Stimulated activated memory B cell treated with anti-CD40 and anti-IgM and Interleukin-4, amounts not matched to agents 10 μg/mL and 1 μg/mL and 100 μg/mL, for 72 hours (primary cell): ENCODE measurements at regions not wholly inside any gene's neighbourhood (a gene's known extent, or its start where the extent isn't known, plus 50 kb on each side); places are given as distances from the start of the nearest gene placed in this dataset.
"Not testable (repeated sequence)": the region's sequence is repeated elsewhere in the genome, so short reads cannot be mapped to it uniquely, and the experiment has no call there.

Experiments
- ATAC-seq: fragments of 150-1000 bp; cut with Tn5 transposase; 2 replicates; pipeline ENCODE4 v1.10.0; 2021
- H3K27ac Mint-ChIP-seq: one replicate; pipeline ENCODE4 v1.8.0; 2022; ENCODE audit warnings: mild to moderate bottlenecking, mixed read lengths
- H3K27me3 Mint-ChIP-seq: one replicate; pipeline ENCODE4 v1.8.0; 2022; ENCODE audit warnings: mixed read lengths
- H3K36me3 Mint-ChIP-seq: one replicate; pipeline ENCODE4 v1.8.0; 2022; ENCODE audit warnings: mixed read lengths
- H3K4me1 Mint-ChIP-seq: one replicate; pipeline ENCODE4 v1.8.0; 2022; ENCODE audit warnings: mixed read lengths
- H3K4me3 Mint-ChIP-seq: one replicate; pipeline ENCODE4 v1.8.0; 2022; ENCODE audit warnings: mild to moderate bottlenecking, moderate library complexity, mixed read lengths
- H3K9me3 Mint-ChIP-seq: one replicate; pipeline ENCODE4 v1.8.0; 2022; ENCODE audit warnings: mixed read lengths

GRCh38 chr9:34907044-34907443 lies 51.0 kb upstream of the PHF24 start:
- Mint-ChIP-seq H3K9me3 (no peaks in the 10 kb centered on the region), H3K4me1 (no peaks in the 10 kb centered on the region), H3K4me3 (no peak overlapping the region), H3K27ac (no peak overlapping the region), H3K36me3 (no peaks in the 10 kb centered on the region), H3K27me3 (peaks cover 44% of the 10 kb centered on the region)
- ATAC-seq, result no peak

- no peak overlapping the region for H3K4me3 Mint-ChIP-seq
- H3K27ac Mint-ChIP-seq, result no peak overlapping the region
- H3K36me3 Mint-ChIP-seq, result no peaks in the 10 kb centered on the region
- H3K9me3 Mint-ChIP-seq, result no peaks in the 10 kb centered on the region
- peak; percentile 94 for ATAC-seq
- peaks cover 32% of the 10 kb centered on the region for H3K27me3 Mint-ChIP-seq
- H3K4me1 Mint-ChIP-seq, result no peaks in the 10 kb centered on the region
Observed at GRCh38 chr9:34899535-34900158, 58.4 kb upstream of the PHF24 start.

GRCh38 chr9:34898846-34899245 lies 59.2 kb upstream of the PHF24 start:
- Mint-ChIP-seq H3K27me3 (peaks cover 39% of the 10 kb centered on the region), H3K27ac (no peak overlapping the region), H3K9me3 (no peaks in the 10 kb centered on the region), H3K36me3 (no peaks in the 10 kb centered on the region), H3K4me1 (no peaks in the 10 kb centered on the region), H3K4me3 (no peak overlapping the region)
- no peak for ATAC-seq

GRCh38 chr9:34896112-34896511 lies 62.0 kb upstream of the PHF24 start:
- peaks cover 62% of the 10 kb centered on the region for H3K27me3 Mint-ChIP-seq
- no peaks in the 10 kb centered on the region for H3K9me3 Mint-ChIP-seq
- H3K4me1 Mint-ChIP-seq, result no peaks in the 10 kb centered on the region
- H3K27ac Mint-ChIP-seq, result no peak overlapping the region
- ATAC-seq, result no peak
- H3K36me3 Mint-ChIP-seq, result no peaks in the 10 kb centered on the region
- no peak overlapping the region for H3K4me3 Mint-ChIP-seq

- Mint-ChIP-seq H3K27ac (no peak overlapping the region), H3K4me1 (no peaks in the 10 kb centered on the region), H3K9me3 (no peaks in the 10 kb centered on the region), H3K36me3 (no peaks in the 10 kb centered on the region), H3K4me3 (no peak overlapping the region), H3K27me3 (peaks cover 44% of the 10 kb centered on the region)
- no peak for ATAC-seq
Observed at GRCh38 chr9:34892886-34893285, 65.2 kb upstream of the PHF24 start.

- ATAC-seq, result no peak
- Mint-ChIP-seq H3K36me3 (no peaks in the 10 kb centered on the region), H3K4me3 (no peak overlapping the region), H3K27me3 (peaks cover 38% of the 10 kb centered on the region), H3K27ac (no peak overlapping the region), H3K4me1 (no peaks in the 10 kb centered on the region), H3K9me3 (no peaks in the 10 kb centered on the region)
Observed at GRCh38 chr9:34891386-34891785, 66.7 kb upstream of the PHF24 start.

GRCh38 chr9:34887841-34888240 lies 70.2 kb upstream of the PHF24 start:
- H3K4me3 Mint-ChIP-seq, result no peak overlapping the region

GRCh38 chr9:34884747-34885189 lies 73.3 kb upstream of the PHF24 start:
- Mint-ChIP-seq H3K9me3 (no peaks in the 10 kb centered on the region), H3K4me3 (no peak overlapping the region), H3K4me1 (no peaks in the 10 kb centered on the region), H3K36me3 (no peaks in the 10 kb centered on the region), H3K27ac (no peak overlapping the region), H3K27me3 (no peaks in the 10 kb centered on the region)
- peak; percentile 92 for ATAC-seq

More at GRCh38 chr9:34887841-34888240, 70.2 kb upstream of the PHF24 start:
- Mint-ChIP-seq H3K9me3 (no peaks in the 10 kb centered on the region), H3K4me1 (no peaks in the 10 kb centered on the region), H3K27ac (no peak overlapping the region), H3K36me3 (no peaks in the 10 kb centered on the region), H3K27me3 (peaks cover 13% of the 10 kb centered on the region)
- ATAC-seq, result no peak

GRCh38 chr9:34876096-34876495 lies 82.0 kb upstream of the PHF24 start:
- Mint-ChIP-seq H3K27ac (no peak overlapping the region), H3K4me1 (no peaks in the 10 kb centered on the region), H3K4me3 (no peak overlapping the region), H3K9me3 (peaks cover 2% of the 10 kb centered on the region), H3K27me3 (peaks cover 24% of the 10 kb centered on the region), H3K36me3 (no peaks in the 10 kb centered on the region)
- ATAC-seq, result no peak

- H3K36me3 Mint-ChIP-seq, result no peaks in the 10 kb centered on the region
- H3K4me3 Mint-ChIP-seq, result no peak overlapping the region
- H3K9me3 Mint-ChIP-seq, result peaks cover 2% of the 10 kb centered on the region
- H3K27me3 Mint-ChIP-seq, result peaks cover 23% of the 10 kb centered on the region
- H3K4me1 Mint-ChIP-seq, result no peaks in the 10 kb centered on the region
- no peak for ATAC-seq
- H3K27ac Mint-ChIP-seq, result no peak overlapping the region
Observed at GRCh38 chr9:34869390-34869789, 88.7 kb upstream of the PHF24 start.

GRCh38 chr9:34866614-34867013 lies 91.5 kb upstream of the PHF24 start:
- no peak overlapping the region for H3K27ac Mint-ChIP-seq
- no peaks in the 10 kb centered on the region for H3K4me1 Mint-ChIP-seq
- H3K9me3 Mint-ChIP-seq, result peaks cover 7% of the 10 kb centered on the region
- H3K4me3 Mint-ChIP-seq, result no peak overlapping the region
- peaks cover 27% of the 10 kb centered on the region for H3K27me3 Mint-ChIP-seq
- H3K36me3 Mint-ChIP-seq, result no peaks in the 10 kb centered on the region
- ATAC-seq, result no peak

- Mint-ChIP-seq H3K4me1 (no peaks in the 10 kb centered on the region), H3K36me3 (no peaks in the 10 kb centered on the region), H3K27me3 (peaks cover 27% of the 10 kb centered on the region), H3K9me3 (peaks cover 7% of the 10 kb centered on the region), H3K27ac (no peak overlapping the region), H3K4me3 (no peak overlapping the region)
- no peak for ATAC-seq
Observed at GRCh38 chr9:34863426-34863825, 94.7 kb upstream of the PHF24 start.

- ATAC-seq, result no peak
- no peak overlapping the region for H3K27ac Mint-ChIP-seq
- no peak overlapping the region for H3K4me3 Mint-ChIP-seq
- H3K4me1 Mint-ChIP-seq, result no peaks in the 10 kb centered on the region
- peaks cover 25% of the 10 kb centered on the region for H3K27me3 Mint-ChIP-seq
- H3K9me3 Mint-ChIP-seq, result peaks cover 11% of the 10 kb centered on the region
- peaks cover 4% of the 10 kb centered on the region for H3K36me3 Mint-ChIP-seq
Observed at GRCh38 chr9:34862836-34863235, 95.2 kb upstream of the PHF24 start.

GRCh38 chr9:34862043-34862442 lies 96.0 kb upstream of the PHF24 start:
- Mint-ChIP-seq H3K4me1 (no peaks in the 10 kb centered on the region), H3K4me3 (no peak overlapping the region), H3K27ac (no peak overlapping the region), H3K36me3 (peaks cover 4% of the 10 kb centered on the region), H3K9me3 (peaks cover 11% of the 10 kb centered on the region), H3K27me3 (peaks cover 25% of the 10 kb centered on the region)
- ATAC-seq, result no peak

- H3K4me3 Mint-ChIP-seq, ATAC-seq, H3K4me1 Mint-ChIP-seq, H3K27ac Mint-ChIP-seq, H3K9me3 Mint-ChIP-seq, H3K36me3 Mint-ChIP-seq: not testable (repeated sequence)
- H3K27me3 Mint-ChIP-seq, result peaks cover 33% of the 10 kb centered on the region
Observed at GRCh38 chr9:34855016-34855415, 103.1 kb upstream of the PHF24 start.

GRCh38 chr9:34830068-34830467 lies 120.1 kb upstream of the CCL21 start:
- Mint-ChIP-seq H3K27ac (no peak overlapping the region), H3K4me1 (no peaks in the 10 kb centered on the region), H3K27me3 (peaks cover 16% of the 10 kb centered on the region), H3K9me3 (no peaks in the 10 kb centered on the region), H3K36me3 (no peaks in the 10 kb centered on the region), H3K4me3 (no peak overlapping the region)
- no peak for ATAC-seq
